Sigmoid colon (tissue), 6 donors: ENCODE measurements at regions not wholly inside any gene's neighbourhood (a gene's known extent, or its start where the extent isn't known, plus 50 kb on each side); places are given as distances from the start of the nearest gene placed in this dataset.

Experiments
- DNase-seq: peaks from one replicate; pipeline ENCODE4 v3.0.0-alpha.2; 2019
- H3K27ac ChIP-seq, 4 donors: fragments of 200-600 bp; sonication (generic); one replicate each; pipeline ENCODE4 v1.5.1; 2016 to 2019; ENCODE audit warnings: mild to moderate bottlenecking in 1 of 4
- H3K27me3 ChIP-seq, 3 donors: fragments of 200-600 bp; sonication (generic); one replicate each; pipeline ENCODE4 v1.5.1; 2019; ENCODE audit warnings: mild to moderate bottlenecking in 1 of 3
- H3K36me3 ChIP-seq, 4 donors: fragments of 200-600 bp; sonication (generic); one replicate each; pipeline ENCODE4 v1.5.1; 2016 to 2019
- H3K4me1 ChIP-seq, 4 donors: fragments of 200-600 bp; sonication (generic); one replicate each; pipeline ENCODE4 v1.5.1; 2017 to 2019
- H3K4me3 ChIP-seq, 4 donors: fragments of 200-600 bp; sonication (generic); one replicate each; pipeline ENCODE4 v1.5.1; 2017 to 2019; ENCODE audit warnings: mild to moderate bottlenecking in 2 of 4, moderate library complexity in 1 of 4
- H3K9me3 ChIP-seq, 4 donors: fragments of 200-600 bp in 3 of 4; sonication (generic) in 3 of 4; one replicate each; pipeline versions ENCODE4 v1.5.1 to v1.6.1; 2013 to 2019
- EP300 ChIP-seq, 4 donors: sonication (generic); formaldehyde crosslinking; IDR thresholded peaks; one replicate each; pipeline ENCODE4 v1.6.1; 2017; ENCODE audit warnings: antibody characterized with exemption in 4 of 4
- POLR2A ChIP-seq, 2 donors: fragments of 450-650 bp; IDR thresholded peaks; one replicate each; pipeline ENCODE4 v1.6.1; 2016; ENCODE audit warnings: antibody characterized with exemption in 2 of 2, mild to moderate bottlenecking in 2 of 2, moderate library complexity in 2 of 2
- POLR2AphosphoS5 ChIP-seq, 4 donors: sonication (generic); formaldehyde crosslinking; IDR thresholded peaks; one replicate each; pipeline ENCODE4 v1.6.1; 2017; ENCODE audit warnings: antibody characterized with exemption in 4 of 4
- WGBS, 2 donors: extraction: QIAGEN DNeasy Blood & Tissue Kit; methylation state at CpG; one replicate each; pipeline ENCODE4 v1.1.7; 2013; 5-methylcytosine and 5-hydroxymethylcytosine counted together
- intact Hi-C: fragments of 100-400 bp; cut with DNase I; formaldehyde crosslinking; loops from one replicate; pipeline ENCODE4 v1.15.1; 2023
- TF ChIP-seq, protein P1 (sequence below), 4 experiments: fragments of 450-650 bp in 3 of 4; fragments of 200-600 bp in 1 of 4; IDR thresholded peaks; one replicate each; pipeline ENCODE4 v1.5.1; 2016 to 2019; ENCODE audit warnings: antibody characterized with exemption in 4 of 4, mild to moderate bottlenecking in 3 of 4, moderate library complexity in 2 of 4
- donor health status: healthy with polysubstance abuse.
- donor health status: healthy.

DNA sequence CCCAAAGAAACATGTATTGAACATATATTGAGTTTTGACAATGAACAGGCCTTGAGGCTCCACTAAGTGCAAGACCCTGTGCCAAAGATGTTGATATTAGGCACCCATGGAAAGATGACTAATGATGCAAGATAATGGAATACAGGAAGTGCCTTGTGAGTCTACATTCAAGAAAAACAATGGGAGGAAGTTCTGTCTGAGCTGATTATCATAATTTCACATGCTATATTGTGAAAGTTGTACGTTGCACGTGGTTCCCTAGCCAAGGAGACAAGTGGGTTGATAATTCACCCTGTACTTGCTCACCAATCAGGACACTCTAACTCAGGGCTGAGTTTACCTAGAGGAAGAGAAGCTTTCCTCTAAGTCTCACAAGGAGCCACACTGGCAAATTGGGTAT lies 186.9 kb upstream of the STAC start:
- H3K36me3 ChIP-seq: no peaks in the 10 kb centered on the region
- intact Hi-C loops: no loop called here
- no peaks in the 10 kb centered on the region for H3K27me3 ChIP-seq
- no peak overlapping the region for H3K27ac ChIP-seq
- no peak for DNase-seq
- no peak overlapping the region for H3K4me3 ChIP-seq
- 58 to 63% methylated on average over 2 of the region's 2 CpGs for WGBS, 2 donors
- no peaks in the 10 kb centered on the region for H3K9me3 ChIP-seq
- TF ChIP-seq POLR2A (IDR thresholded peaks at IDR 0.05) (no peak), POLR2AphosphoS5 (IDR thresholded peaks at IDR 0.05) (no peak), EP300 (IDR thresholded peaks at IDR 0.05) (no peak)
- TF ChIP-seq, protein P1, sequence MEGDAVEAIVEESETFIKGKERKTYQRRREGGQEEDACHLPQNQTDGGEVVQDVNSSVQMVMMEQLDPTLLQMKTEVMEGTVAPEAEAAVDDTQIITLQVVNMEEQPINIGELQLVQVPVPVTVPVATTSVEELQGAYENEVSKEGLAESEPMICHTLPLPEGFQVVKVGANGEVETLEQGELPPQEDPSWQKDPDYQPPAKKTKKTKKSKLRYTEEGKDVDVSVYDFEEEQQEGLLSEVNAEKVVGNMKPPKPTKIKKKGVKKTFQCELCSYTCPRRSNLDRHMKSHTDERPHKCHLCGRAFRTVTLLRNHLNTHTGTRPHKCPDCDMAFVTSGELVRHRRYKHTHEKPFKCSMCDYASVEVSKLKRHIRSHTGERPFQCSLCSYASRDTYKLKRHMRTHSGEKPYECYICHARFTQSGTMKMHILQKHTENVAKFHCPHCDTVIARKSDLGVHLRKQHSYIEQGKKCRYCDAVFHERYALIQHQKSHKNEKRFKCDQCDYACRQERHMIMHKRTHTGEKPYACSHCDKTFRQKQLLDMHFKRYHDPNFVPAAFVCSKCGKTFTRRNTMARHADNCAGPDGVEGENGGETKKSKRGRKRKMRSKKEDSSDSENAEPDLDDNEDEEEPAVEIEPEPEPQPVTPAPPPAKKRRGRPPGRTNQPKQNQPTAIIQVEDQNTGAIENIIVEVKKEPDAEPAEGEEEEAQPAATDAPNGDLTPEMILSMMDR (IDR thresholded peaks at IDR 0.05): no peak
- H3K4me1 ChIP-seq: no peaks in the 10 kb centered on the region

DNA sequence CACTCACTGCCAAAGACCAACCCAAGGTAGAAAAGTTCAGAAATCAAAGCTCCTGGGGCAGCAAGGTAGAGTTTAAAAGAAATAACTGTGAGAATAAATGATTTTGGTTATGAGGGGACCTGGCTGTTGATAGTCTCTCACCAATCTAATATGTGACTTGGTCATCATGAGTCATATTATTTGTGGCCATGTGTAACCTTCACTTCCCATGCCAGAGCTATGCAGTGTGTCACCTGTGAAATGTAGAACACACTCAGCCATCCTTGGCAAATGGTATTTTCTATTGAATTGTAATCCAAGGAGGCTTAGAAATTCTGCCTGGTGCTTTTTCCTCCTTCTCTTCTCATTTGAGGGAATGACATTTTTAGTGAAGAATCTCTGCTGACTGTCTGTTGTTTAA lies 184.2 kb upstream of the STAC start:
- Histone ChIP-seq H3K4me3 (no peak overlapping the region), H3K4me1 (no peaks in the 10 kb centered on the region), H3K27ac (no peak overlapping the region), H3K27me3 (no peaks in the 10 kb centered on the region), H3K36me3 (no peaks in the 10 kb centered on the region), H3K9me3 (no peaks in the 10 kb centered on the region)
- intact Hi-C loops: no loop called here
- TF ChIP-seq POLR2A (IDR thresholded peaks at IDR 0.05): no peak
- TF ChIP-seq, protein P1 (IDR thresholded peaks at IDR 0.05): no peak
- no peak for TF ChIP-seq POLR2AphosphoS5 (IDR thresholded peaks at IDR 0.05)
- no peak for TF ChIP-seq EP300 (IDR thresholded peaks at IDR 0.05)
- DNase-seq: no peak

DNA sequence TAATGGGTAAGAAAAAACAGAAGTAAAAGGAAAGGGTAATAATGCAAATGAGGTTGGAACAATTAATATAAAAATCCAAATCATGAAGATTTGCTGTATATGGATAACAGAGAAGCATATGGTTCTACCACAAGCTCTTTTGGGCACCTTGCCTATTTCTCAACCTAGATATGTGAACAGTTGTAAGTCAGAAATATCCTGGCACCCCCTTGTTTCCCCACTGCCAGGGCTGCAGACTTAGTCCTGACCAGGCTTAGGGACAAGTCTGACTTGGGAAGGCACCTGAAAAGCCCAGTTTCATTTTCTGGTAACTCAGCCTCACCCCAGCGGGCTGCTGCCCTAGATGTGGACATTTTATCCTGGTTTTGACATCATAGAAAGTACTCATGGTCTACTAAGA lies 183.2 kb upstream of the STAC start:
- intact Hi-C loops: no loop called here
- TF ChIP-seq POLR2A (IDR thresholded peaks at IDR 0.05) (no peak), POLR2AphosphoS5 (IDR thresholded peaks at IDR 0.05) (no peak), EP300 (IDR thresholded peaks at IDR 0.05) (no peak)
- TF ChIP-seq, protein P1 (IDR thresholded peaks at IDR 0.05): no peak
- no peak overlapping the region for H3K27ac ChIP-seq
- WGBS, 2 donors: 0 to 31% methylated on average over 1 of the region's 1 CpG
- H3K27me3 ChIP-seq: no peaks in the 10 kb centered on the region
- no peak for DNase-seq
- no peaks in the 10 kb centered on the region for H3K9me3 ChIP-seq
- H3K4me3 ChIP-seq: no peak overlapping the region
- H3K4me1 ChIP-seq: no peaks in the 10 kb centered on the region
- no peaks in the 10 kb centered on the region for H3K36me3 ChIP-seq

DNA sequence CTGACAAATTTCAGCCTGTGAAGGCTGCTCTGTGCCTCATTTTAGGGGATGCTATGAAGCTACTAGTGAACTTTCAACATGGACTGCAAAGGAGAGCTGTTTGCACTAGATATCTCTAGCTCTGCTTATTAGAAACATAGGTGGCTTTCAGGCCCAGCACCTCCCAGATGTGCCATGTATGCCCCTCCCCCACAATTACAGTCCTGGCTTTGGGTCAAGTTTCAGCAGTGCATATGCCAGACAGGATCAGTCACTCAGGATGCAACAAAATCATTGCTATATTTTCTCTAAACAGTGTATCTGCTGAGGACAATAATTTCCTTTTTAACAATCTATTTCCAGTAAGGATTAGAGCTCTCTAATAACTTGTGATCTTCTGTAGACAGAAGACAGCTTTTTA lies 178.8 kb upstream of the STAC start:
- Histone ChIP-seq H3K27me3 (no peaks in the 10 kb centered on the region), H3K27ac (no peak overlapping the region), H3K36me3 (no peaks in the 10 kb centered on the region), H3K4me3 (no peak overlapping the region), H3K9me3 (no peaks in the 10 kb centered on the region), H3K4me1 (peaks cover 0 to 4% (median 1%) of the 10 kb centered on the region in 4 donors)
- TF ChIP-seq EP300 (IDR thresholded peaks at IDR 0.05): no peak
- no peak for TF ChIP-seq POLR2A (IDR thresholded peaks at IDR 0.05)
- TF ChIP-seq POLR2AphosphoS5 (IDR thresholded peaks at IDR 0.05): no peak
- TF ChIP-seq, protein P1 (IDR thresholded peaks at IDR 0.05): no peak
- DNase-seq: no peak
- intact Hi-C loops: no loop called here

DNA sequence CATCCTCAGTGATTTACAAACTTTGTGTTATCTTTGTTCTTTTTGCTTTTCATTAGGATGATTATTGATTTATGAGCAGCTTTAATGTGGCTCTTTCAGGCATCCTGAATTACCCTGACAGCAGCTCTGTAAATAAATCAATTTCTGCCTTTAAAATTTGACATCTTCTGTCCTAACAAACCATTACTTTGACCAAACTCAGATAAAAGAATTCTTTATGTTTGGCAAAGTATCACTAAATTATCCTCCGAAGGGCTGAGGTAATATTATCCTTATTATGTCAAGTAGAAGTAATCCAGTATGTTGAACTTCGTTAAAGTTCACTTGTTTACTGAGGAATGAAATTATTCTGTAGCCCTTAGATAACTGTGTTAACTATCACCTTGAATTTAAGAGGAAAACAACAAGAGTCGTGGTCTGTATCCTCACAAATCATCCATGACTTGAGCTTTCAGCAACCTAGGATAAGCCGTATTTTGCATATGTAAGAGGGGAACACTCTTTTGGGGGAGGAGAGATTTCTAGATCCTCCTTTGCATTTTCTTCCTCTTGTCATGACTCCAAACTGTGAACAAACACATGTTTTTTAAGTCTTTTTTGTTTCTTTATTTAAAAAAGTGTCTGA lies 173.2 kb upstream of the STAC start:
- WGBS, 2 donors: 30 to 42% methylated on average over 4 of the region's 4 CpGs
- Histone ChIP-seq H3K9me3 (no peaks in the 10 kb centered on the region), H3K4me3 (no peak overlapping the region), H3K27me3 (no peaks in the 10 kb centered on the region), H3K4me1 (peaks cover 0 to 12% (median 5%) of the 10 kb centered on the region in 4 donors), H3K36me3 (no peaks in the 10 kb centered on the region), H3K27ac (no peak overlapping the region)
- intact Hi-C loops: no loop called here
- no peak for TF ChIP-seq EP300 (IDR thresholded peaks at IDR 0.05)
- no peak for TF ChIP-seq POLR2A (IDR thresholded peaks at IDR 0.05)
- TF ChIP-seq, protein P1 (IDR thresholded peaks at IDR 0.05): no peak
- TF ChIP-seq POLR2AphosphoS5 (IDR thresholded peaks at IDR 0.05): no peak
- no peak for DNase-seq
